ENCODE measurements at regions not wholly inside any gene's neighbourhood (a gene's known extent, or its start where the extent isn't known, plus 50 kb on each side); places are given as distances from the start of the nearest gene placed in this dataset.
A peak's percentile ranks its signal among the peaks of the same experiment; 100 is the strongest.

GRCh38 chr5:171509467-171509866 lies 90.0 kb downstream of the FGF18 start:
- no peak for DNase-seq (ENCODE audit: low read depth in 3 of 3)

DNA sequence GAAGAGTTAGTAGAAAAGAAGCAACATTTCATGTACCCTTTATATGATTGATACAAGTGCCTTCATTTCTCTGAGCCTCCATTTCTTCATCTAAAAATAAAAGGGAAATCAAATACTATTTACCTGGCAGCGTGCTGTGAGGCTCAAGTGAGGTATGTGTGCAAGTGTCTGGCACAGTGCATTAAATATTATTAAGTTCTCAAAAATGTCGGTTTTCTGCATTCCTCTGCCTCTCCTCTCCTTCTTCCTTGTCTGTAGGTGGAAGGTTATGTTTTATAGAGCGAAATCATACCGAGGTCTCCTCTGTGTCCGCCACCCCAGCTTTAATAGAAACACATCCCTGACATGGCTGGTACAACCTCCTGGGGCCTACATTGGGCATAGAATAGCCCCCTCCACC lies 93.0 kb downstream of the FGF18 start:
- DNase-seq (ENCODE audit: low read depth in 3 of 3), result no peak

- no peak for DNase-seq (ENCODE audit: low read depth in 3 of 3)
Observed at GRCh38 chr5:171513591-171513990, 94.1 kb downstream of the FGF18 start.

DNA sequence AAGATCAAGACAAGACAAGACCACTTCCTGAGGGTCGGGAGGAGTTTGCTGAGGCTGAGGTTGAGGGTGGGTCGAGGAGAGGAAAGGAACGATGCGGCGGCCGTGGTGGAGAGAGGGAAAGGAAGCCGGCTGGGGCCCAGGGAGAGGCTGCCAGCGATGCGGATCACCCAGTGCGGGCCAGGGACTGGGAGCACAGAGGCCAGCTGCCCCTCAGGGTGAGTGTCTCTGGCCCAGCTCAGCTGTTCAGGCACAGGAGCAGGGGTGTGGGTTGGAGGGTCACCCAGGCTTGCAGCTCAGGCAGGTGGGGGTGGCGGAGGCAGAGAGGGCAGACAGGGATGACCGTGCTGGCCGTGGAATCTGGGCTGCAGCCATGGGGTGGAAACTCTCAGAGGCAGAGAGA lies 99.5 kb downstream of the FGF18 start:
- no peak for DNase-seq (ENCODE audit: low read depth in 3 of 3)

DNA sequence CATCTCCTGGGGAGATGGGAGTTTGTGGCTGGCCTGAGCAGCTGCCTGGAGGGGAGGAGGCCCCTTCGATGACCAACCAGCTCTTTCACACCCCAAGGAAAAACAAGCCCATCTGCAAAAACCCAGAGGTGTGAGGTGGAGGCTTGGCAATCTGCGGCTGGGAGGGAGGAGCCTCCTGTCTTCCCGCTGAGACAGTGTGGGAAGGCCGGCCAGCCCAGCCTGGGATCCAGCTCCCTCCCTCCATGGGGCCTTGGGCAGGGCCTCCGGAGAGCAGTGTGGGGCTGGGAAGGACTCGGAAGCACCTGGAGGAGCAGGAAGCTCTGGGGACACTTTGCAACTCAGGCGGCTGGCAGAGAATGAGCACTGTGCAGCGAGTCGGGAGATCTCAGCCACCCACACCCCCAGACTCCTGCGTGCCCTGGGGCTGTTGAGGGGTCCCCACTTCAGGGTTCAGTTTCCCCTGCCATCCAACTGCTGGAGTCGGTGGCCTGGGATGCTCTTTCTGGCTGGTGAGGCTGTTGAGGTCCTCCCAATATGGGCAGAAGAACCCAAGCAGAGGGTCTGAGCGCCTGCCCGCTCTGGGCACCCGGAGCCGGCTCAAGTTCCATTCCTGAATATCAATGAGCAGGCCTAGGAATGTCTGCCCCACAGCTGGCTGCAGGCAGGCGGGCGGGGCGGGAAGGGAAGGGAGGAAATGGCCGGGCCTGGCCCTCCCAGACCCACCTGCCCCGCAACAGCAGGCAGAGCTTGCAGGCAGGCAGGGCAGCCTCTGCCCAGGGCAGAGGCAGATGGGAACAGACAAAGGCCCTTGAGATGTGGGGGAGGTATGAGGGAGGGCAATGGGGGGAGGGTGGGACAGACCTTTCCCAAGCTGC lies 101.1 kb downstream of the FGF18 start:
- no peak for DNase-seq (ENCODE audit: low read depth in 3 of 3)

- DNase-seq (ENCODE audit: low read depth in 3 of 3), result no peak
Observed at GRCh38 chr5:171521219-171521633, 101.8 kb downstream of the FGF18 start.

DNA sequence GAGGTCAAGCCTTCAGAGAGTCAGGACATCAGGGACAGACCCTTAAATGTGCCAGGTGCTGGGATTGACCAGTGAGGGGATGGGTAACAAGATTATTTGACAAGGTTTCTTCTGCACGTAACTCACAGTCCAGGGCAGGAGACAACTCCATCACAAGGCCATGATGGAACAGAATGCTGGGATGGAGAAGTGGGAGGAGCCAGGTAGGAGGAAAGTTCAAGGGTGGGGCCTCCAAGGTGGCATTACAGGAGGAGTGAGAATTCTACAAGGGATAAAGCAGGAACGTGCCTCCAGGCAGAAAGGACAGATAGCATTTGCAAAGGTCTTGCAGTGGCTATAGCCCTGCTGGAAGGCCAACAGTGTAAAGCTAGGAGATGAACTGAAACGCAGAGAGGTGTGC lies 102.2 kb downstream of the FGF18 start:
- no peak for DNase-seq (ENCODE audit: low read depth in 3 of 3)

DNA sequence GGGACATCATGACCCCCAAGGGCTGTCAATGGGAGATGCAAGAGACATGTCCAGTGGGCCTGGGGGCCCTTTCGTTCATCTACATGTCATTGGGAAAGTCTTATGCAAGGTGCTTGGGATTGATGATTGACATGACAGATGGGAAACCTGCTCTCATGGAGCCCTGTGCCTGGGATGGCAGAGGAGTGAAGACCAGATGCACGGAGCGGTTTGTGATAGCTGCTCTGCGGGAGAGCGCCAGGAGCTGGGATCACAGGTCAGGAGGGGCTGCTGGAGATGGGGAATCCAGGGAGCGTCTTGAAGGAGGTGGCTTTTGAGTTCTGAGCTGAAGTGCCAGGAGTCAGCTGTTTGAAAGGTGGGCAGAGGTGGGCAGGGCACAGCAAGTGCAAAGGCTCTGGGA lies 104.3 kb downstream of the FGF18 start:
- DNase-seq (ENCODE audit: low read depth in 3 of 3), result no peak

DNA sequence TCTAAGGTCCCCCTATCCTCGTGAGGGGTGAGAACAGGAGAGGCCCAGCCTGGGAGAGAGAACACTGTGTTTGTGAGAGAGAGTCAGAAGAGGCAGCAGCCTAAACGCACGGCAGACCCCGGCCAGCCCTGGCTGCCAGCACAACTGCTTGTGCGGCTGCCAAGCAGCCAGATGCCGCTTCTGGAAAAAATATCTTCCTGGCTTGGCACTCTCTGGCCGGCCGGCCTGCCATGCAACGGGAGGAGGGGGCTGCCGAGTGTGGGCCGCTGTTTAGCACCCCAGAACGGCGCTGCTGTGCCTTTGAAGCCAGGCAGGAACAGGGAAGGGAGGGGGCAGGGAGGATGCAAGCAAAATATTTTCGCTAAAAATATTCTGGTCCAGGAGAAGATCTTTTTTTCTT lies 105.0 kb downstream of the FGF18 start:
- DNase-seq (ENCODE audit: low read depth in 3 of 3), result no peak

GRCh38 chr5:171525085-171525484 lies 105.6 kb downstream of the FGF18 start:
- DNase-seq (ENCODE audit: low read depth in 3 of 3), result no peak

DNA sequence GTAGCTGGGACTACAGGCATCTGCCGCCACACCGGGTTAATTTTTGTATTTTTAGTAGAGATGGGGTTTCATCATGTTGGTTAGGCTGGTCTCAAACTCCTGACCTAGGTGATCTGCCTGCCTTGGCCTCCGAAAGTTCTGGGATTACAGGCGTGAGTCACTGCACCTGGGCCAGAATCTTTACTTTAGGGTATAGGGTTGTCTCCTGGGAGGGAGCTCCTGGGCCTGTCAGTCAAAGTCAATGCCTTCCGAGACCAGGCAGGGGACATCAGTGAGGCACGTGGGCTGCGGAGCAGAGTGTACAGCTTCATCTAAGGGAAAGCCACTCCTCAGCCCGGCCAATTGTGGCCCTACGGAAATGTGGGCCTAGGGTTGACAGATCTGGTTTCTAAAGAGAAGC lies 108.6 kb downstream of the FGF18 start:
- no peak for DNase-seq (ENCODE audit: low read depth in 3 of 3)

- DNase-seq (ENCODE audit: low read depth in 3 of 3), result no peak
Observed at GRCh38 chr5:171528865-171529614, 109.6 kb downstream of the FGF18 start.

- DNase-seq (ENCODE audit: low read depth in 3 of 3), result no peak
Observed at GRCh38 chr5:171531638-171532037, 112.2 kb downstream of the FGF18 start.

DNA sequence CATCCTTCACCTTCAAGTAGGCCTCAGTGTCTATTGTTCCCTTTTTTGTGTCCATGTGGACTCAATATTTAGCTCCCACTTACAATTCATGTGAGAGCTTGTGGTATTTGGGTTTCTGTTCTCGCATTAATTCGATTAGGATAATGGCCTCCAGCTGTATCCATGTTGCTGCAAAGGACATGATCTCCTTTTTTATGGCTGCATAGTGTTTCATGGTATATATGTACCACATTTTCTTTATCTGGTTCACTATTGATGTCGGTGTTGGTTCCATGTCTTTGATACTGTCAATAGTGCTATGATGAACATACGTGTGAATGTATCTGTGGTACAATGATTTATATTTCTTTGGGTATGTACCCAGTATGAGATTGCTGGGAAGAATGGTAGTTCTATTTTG lies 113.7 kb downstream of the FGF18 start:
- no peak for DNase-seq (ENCODE audit: low read depth in 3 of 3)

DNA sequence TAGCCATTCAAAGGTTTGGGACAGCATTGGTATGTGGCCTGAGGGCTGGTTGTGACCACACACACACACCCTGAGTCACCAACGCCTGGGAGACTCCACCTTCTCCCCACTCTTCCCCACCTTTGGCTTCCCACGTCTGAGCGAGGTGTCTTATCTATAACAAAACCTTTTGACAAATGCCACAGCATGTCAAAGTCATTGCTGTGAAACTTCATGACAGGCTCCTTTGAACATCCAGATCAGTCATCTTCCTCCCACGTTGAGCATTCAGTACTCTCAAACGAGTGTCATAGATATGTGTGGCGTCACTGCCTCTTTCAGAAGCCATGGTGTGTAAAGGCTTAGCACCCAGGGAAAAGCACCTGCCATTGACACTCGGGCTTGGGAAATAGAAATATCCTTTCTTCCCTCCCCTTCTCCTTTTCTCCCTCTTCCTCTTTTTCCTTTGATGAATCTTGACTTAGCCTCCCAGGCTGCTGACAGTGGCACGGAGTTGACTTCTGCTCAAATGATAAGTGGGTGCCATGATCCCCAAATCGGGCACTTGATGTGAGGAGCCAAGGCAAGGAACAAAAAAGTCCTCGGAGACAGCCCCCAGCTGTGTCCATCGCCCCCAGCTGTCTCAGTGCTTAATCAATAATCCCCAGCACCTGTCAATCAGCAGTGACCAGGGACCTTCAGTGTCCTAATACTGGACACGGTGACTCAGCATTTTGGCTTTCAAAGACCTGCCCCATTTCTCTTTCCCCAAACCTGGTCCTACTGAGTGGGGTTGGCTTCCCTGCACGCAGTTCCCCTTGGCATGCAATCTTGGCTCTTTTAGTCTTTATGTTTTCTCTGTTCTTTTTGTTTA lies 114.8 kb downstream of the FGF18 start:
- DNase-seq (ENCODE audit: low read depth in 3 of 3), result peak in 1 of 3 experiments; percentile 19

- DNase-seq (ENCODE audit: low read depth in 3 of 3), result no peak
Observed at GRCh38 chr5:171535162-171535561, 115.7 kb downstream of the FGF18 start.

DNA sequence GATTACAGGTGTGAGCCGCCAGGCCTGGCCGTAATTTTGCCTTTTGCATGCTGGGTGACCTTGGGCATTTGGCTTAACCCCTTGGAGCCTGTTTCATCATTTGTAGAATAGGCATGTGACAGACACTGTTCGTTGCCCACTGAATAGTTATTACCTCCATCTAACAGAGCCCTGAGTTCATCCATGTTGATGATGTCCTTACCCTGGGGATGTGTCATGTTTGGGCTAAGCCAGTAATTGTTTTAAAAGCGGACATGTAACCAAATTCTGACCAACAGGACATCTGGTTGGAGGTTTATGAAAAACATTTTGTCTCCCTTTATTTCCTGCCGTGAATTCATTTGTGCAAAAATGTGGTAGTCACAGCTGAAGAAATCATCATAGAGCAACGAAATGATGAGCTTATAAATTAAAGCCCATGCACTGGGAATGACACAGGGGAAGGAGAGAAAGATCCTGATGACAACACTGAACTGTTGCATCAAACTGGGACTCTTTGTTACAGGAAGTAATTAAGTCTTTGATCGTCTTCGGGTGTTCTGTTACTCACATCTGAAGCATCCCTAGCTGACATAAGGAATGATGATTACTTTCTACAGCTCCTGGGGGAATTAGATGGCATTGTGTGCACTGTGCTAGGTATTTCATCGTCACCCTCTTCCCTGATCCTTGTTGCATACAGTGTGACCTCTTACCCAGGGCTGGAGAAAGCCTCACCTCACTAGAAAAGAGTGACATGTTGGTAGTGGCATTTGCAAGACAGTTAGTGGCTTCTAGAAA lies 117.8 kb downstream of the FGF18 start:
- no peak for DNase-seq (ENCODE audit: low read depth in 3 of 3)

- DNase-seq (ENCODE audit: low read depth in 3 of 3), result no peak
Observed at GRCh38 chr5:171537923-171538537, 118.6 kb downstream of the FGF18 start.

DNA sequence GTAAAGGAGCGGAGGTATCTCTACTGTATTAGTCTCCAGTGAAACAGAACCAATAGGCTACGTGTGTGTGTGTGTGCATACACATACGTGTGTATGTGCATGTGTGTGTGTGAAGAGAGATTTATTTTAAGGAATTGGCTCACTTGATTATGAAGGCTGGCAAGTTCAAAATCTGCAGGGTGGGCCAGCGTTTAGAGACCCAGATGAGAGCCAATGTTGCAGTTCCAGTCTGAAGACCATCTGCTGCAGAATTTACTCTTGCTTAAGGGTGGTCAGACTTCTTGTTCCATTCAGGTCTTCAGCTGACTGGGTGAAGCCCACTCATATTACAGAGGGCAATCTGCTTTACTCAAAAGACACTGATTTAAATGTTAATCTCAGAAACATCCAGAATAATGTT lies 119.2 kb downstream of the FGF18 start:
- no peak for DNase-seq (ENCODE audit: low read depth in 3 of 3)

- no peak for DNase-seq (ENCODE audit: low read depth in 3 of 3)
Observed at GRCh38 chr5:171540865-171541264, 121.4 kb downstream of the FGF18 start.

DNA sequence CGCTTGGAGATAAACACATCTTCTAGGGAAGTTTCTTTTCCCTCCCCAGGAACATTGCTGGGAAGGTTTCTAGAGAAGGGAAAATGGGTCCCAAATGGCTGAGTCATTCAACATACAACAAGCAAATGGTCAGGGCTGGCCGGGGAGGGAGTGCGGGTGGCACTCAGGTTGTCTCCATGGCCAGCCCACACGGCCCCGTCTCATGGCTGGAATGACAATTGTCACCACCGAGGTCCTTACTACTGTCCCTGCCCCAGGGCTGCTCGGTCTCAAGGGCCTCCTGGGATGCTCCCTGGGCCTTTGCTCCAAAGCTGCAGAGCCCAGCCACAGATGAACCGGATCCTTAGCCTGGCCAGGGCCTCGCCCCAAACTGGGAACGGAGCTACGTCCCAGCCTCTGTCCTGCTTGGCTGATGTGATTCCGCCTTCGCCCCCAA lies 121.9 kb downstream of the FGF18 start:
- DNase-seq (ENCODE audit: low read depth in 3 of 3), result no peak
